SK-N-MC (cell line): ENCODE measurements at regions not wholly inside any gene's neighbourhood (a gene's known extent, or its start where the extent isn't known, plus 50 kb on each side); places are given as distances from the start of the nearest gene placed in this dataset.

Experiments used
- EZH2 ChIP-seq: fragments of 200-600 bp; sonication (generic); IDR thresholded peaks from one replicate; pipeline ENCODE4 v1.6.1; 2017; ENCODE audit warnings: antibody characterized with exemption
- POLR2AphosphoS5 ChIP-seq: IDR thresholded peaks from 2 replicates; pipeline ENCODE4 v1.6.1; 2012; ENCODE audit warnings: mild to moderate bottlenecking, low read depth, low read length, borderline replicate concordance

- TF ChIP-seq POLR2AphosphoS5: no peak
- no peak for TF ChIP-seq EZH2
These were observed 133.8 kb downstream of the TTC6 start for GRCh38 chr14:37729218-37729617.
